IMR-90 (cell line): ENCODE measurements at regions not wholly inside any gene's neighbourhood (a gene's known extent, or its start where the extent isn't known, plus 50 kb on each side); places are given as distances from the start of the nearest gene placed in this dataset.

ENCODE experiments used
- ATAC-seq: fragments of 200-7000 bp; cut with Tn5 transposase; 2 replicates; pipeline ENCODE4 v1.9.1; 2020; ENCODE audit warnings: low read depth, mild to moderate bottlenecking, moderate library complexity
- BruUV-seq: library from RNA; stranded (reverse); fragments of 400-500 nt; replicated peaks from 2 replicates; lab custom pipeline; 2021; lab: Mats Ljungman, UMichigan
- CTCF ChIA-PET: fragments of 300-600 bp; formaldehyde crosslinking; extraction: SDS; loops from one replicate; lab custom pipeline; 2021; ENCODE audit warnings: antibody characterized with exemption; lab: Yijun Ruan, JAX
- POLR2A ChIA-PET: fragments of 300-600 bp; sonication (Branson Sonifier 250); formaldehyde crosslinking; loops from one replicate; lab custom pipeline; 2022; ENCODE audit warnings: antibody characterized with exemption; ENCODE audit not compliant: unreplicated experiment; lab: Charles Lee
- DNase-seq: peaks from one replicate; pipeline ENCODE4 v3.0.0; 2013
- H2AFZ ChIP-seq: replicated peaks from 2 replicates; pipeline ENCODE3; 2013; ENCODE audit warnings: low read length, mild to moderate bottlenecking; ENCODE audit not compliant: poor library complexity
- H2AK5ac ChIP-seq: 2 replicates; pipeline ENCODE4 v1.6.1; 2013; ENCODE audit warnings: low read depth, low read length, inconsistent platforms
- H2AK9ac ChIP-seq: replicated peaks from 2 replicates; pipeline ENCODE3; 2013; ENCODE audit warnings: mild to moderate bottlenecking, low read depth, low read length, moderate library complexity; ENCODE audit not compliant: poor library complexity
- H2BK120ac ChIP-seq: 2 replicates; pipeline ENCODE4 v1.6.1; 2013; ENCODE audit warnings: low read depth, low read length, inconsistent platforms
- H2BK15ac ChIP-seq: 3 replicates; pipeline ENCODE4 v1.6.1; 2013; ENCODE audit warnings: low read depth, low read length, inconsistent platforms
- H2BK20ac ChIP-seq: 2 replicates; pipeline ENCODE4 v1.6.1; 2013; ENCODE audit warnings: low read depth, mild to moderate bottlenecking, inconsistent platforms, low read length, moderate library complexity
- H2BK5ac ChIP-seq: 2 replicates; pipeline ENCODE4 v1.6.1; 2013; ENCODE audit warnings: mild to moderate bottlenecking, low read depth, low read length, inconsistent platforms; ENCODE audit not compliant: poor library complexity, severe bottlenecking
- H3K14ac ChIP-seq: replicated peaks from 2 replicates; pipeline ENCODE4 v1.6.1; 2013; ENCODE audit warnings: low read depth, low read length, inconsistent platforms
- H3K18ac ChIP-seq: 2 replicates; pipeline ENCODE4 v1.6.1; 2013; ENCODE audit warnings: low read depth, low read length, control low read depth
- H3K23ac ChIP-seq: 2 replicates; pipeline ENCODE4 v1.6.1; 2013; ENCODE audit warnings: low read depth, low read length, inconsistent platforms
- H3K27ac ChIP-seq: 2 replicates; pipeline ENCODE4 v1.5.1; 2013; ENCODE audit warnings: mild to moderate bottlenecking, control low read depth, low read length; ENCODE audit not compliant: insufficient read depth
- H3K27me3 ChIP-seq: 2 replicates; pipeline ENCODE4 v1.6.1; 2013; ENCODE audit warnings: low read length; ENCODE audit not compliant: control insufficient read depth, insufficient read depth
- H3K36me3 ChIP-seq: 2 replicates; pipeline ENCODE4 v1.6.1; 2013; ENCODE audit warnings: low read length, mixed read lengths; ENCODE audit not compliant: control insufficient read depth, insufficient read depth
- H3K4ac ChIP-seq: 2 replicates; pipeline ENCODE4 v1.6.1; 2013; ENCODE audit warnings: low read depth, low read length, inconsistent platforms
- H3K4me1 ChIP-seq: 2 replicates; pipeline ENCODE4 v1.6.1; 2013; ENCODE audit warnings: low read length, mixed read lengths; ENCODE audit not compliant: control insufficient read depth, insufficient read depth
- H3K4me2 ChIP-seq: 2 replicates; pipeline ENCODE4 v1.6.1; 2013; ENCODE audit warnings: low read depth, mild to moderate bottlenecking, control low read depth, low read length, moderate library complexity
- H3K4me3 ChIP-seq: 2 replicates; pipeline ENCODE4 v1.5.1; 2013; ENCODE audit warnings: low read depth, mild to moderate bottlenecking, control low read depth, low read length, moderate library complexity; ENCODE audit not compliant: insufficient read depth
- H3K56ac ChIP-seq: 2 replicates; pipeline ENCODE4 v1.6.1; 2013; ENCODE audit warnings: low read length, inconsistent platforms; ENCODE audit not compliant: insufficient read depth; ENCODE audit errors: extremely low read depth
- H3K79me1 ChIP-seq, 2 experiments: 2 replicates each; pipeline ENCODE4 v1.6.1; 2013; ENCODE audit warnings: low read length in 2 of 2, inconsistent platforms in 1 of 2, low read depth in 1 of 2
- H3K9ac ChIP-seq: 2 replicates; pipeline ENCODE4 v1.6.1; 2013; ENCODE audit warnings: low read depth, low read length, control low read depth
- H3K9me1 ChIP-seq: 2 replicates; pipeline ENCODE4 v1.6.1; 2013; ENCODE audit warnings: low read length, inconsistent platforms; ENCODE audit not compliant: insufficient read depth
- H3K9me3 ChIP-seq: 2 replicates; pipeline ENCODE4 v1.6.1; 2013; ENCODE audit warnings: low read length; ENCODE audit not compliant: control insufficient read depth, insufficient read depth
- H4K20me1 ChIP-seq: 2 replicates; pipeline ENCODE4 v1.6.1; 2013; ENCODE audit warnings: low read length, inconsistent platforms; ENCODE audit not compliant: insufficient read depth
- H4K5ac ChIP-seq: 2 replicates; pipeline ENCODE4 v1.6.1; 2013; ENCODE audit warnings: mild to moderate bottlenecking, low read depth, low read length, control low read depth
- H4K8ac ChIP-seq, 2 experiments: 2 replicates each; pipeline ENCODE4 v1.6.1; 2013; ENCODE audit warnings: low read depth in 2 of 2, low read length in 2 of 2, control low read depth in 1 of 2, inconsistent platforms in 1 of 2
- H4K91ac ChIP-seq: 2 replicates; pipeline ENCODE4 v1.6.1; 2013; ENCODE audit warnings: low read depth, low read length, inconsistent platforms; ENCODE audit not compliant: insufficient read depth
- BHLHE40 ChIP-seq: fragments of 150-350 bp; IDR thresholded peaks from 2 replicates; pipeline ENCODE4 v1.6.1; 2016; ENCODE audit warnings: mild to moderate bottlenecking, low read depth, low read length
- CEBPB ChIP-seq: IDR thresholded peaks from 2 replicates; pipeline ENCODE4 v1.6.1; 2012; ENCODE audit warnings: low read depth, low read length, improper control_type of control experiment
- FOS ChIP-seq: fragments of 150-350 bp; IDR thresholded peaks from 2 replicates; pipeline ENCODE4 v1.6.1; 2016; ENCODE audit warnings: low read depth, low read length
- MAZ ChIP-seq: IDR thresholded peaks from 2 replicates; pipeline ENCODE4 v1.6.1; 2012; ENCODE audit warnings: low read depth, mild to moderate bottlenecking, low read length, improper control_type of control experiment, moderate library complexity, borderline replicate concordance
- RCOR1 ChIP-seq: IDR thresholded peaks from 2 replicates; pipeline ENCODE4 v1.6.1; 2012; ENCODE audit warnings: mild to moderate bottlenecking, low read length, improper control_type of control experiment; ENCODE audit not compliant: insufficient replicate concordance
- SMC3 ChIP-seq: fragments of 150-350 bp; IDR thresholded peaks from 2 replicates; pipeline ENCODE4 v1.6.1; 2016; ENCODE audit warnings: low read depth, mild to moderate bottlenecking, antibody characterized with exemption, low read length, moderate library complexity
- USF2 ChIP-seq: fragments of 150-350 bp; IDR thresholded peaks from 2 replicates; pipeline ENCODE4 v1.6.1; 2017; ENCODE audit warnings: mild to moderate bottlenecking, antibody characterized with exemption, low read length, low read depth
- WGBS, 2 experiments: methylation state at CpG; one replicate each; pipeline versions ENCODE4 v1.1.5 to v1.1.7; 2013; ENCODE audit warnings: missing lambda C conversion rate in 2 of 2; ENCODE audit not compliant: insufficient read length in 1 of 2; ENCODE audit errors: extremely low coverage in 2 of 2; 5-methylcytosine and 5-hydroxymethylcytosine counted together
- dilution Hi-C: fragments of 300-500 bp; cut with HindIII; formaldehyde crosslinking; loops from one replicate; pipeline ENCODE4 v1.14.3; 2018; ENCODE audit warnings: low sequenced_read_pairs; ENCODE audit not compliant: unreplicated experiment
- in situ Hi-C: fragments of 300-500 bp; cut with MboI; formaldehyde crosslinking; loops from 3 replicates; pipeline ENCODE4 v1.14.3; 2019; ENCODE audit warnings: low sequenced_read_pairs, inconsistent platforms, mixed read lengths
- intact Hi-C: fragments of 100-400 bp; cut with micrococcal nuclease; formaldehyde crosslinking; loops from 2 replicates; pipeline ENCODE4 v1.10.0; 2022
- TF ChIP-seq, protein P1 (sequence below): conservative IDR thresholded peaks from 2 replicates; pipeline ENCODE4 v1.5.1; 2012; ENCODE audit warnings: mild to moderate bottlenecking, low read depth, low read length, improper control_type of control experiment

- no peaks in the 10 kb centered on the region for H4K20me1 ChIP-seq
- no peaks in the 10 kb centered on the region for H3K36me3 ChIP-seq
- H2BK20ac ChIP-seq: no peak overlapping the region; the same call in 1 of the 2 replicates
- no peak overlapping the region for H3K27ac ChIP-seq
- H3K4me2 ChIP-seq: no peak overlapping the region
- in situ Hi-C loops (no loop called here), dilution Hi-C loops (no loop called here), intact Hi-C loops (no loop called here)
- H3K4me1 ChIP-seq: peaks cover 35% of the 10 kb centered on the region
- ChIA-PET CTCF (no interaction called here), POLR2A (no interaction called here)
- H4K5ac ChIP-seq: no peak overlapping the region
- no peak overlapping the region for H2BK5ac ChIP-seq
- no peak overlapping the region for H2BK120ac ChIP-seq
- H3K79me1 ChIP-seq: peaks cover 0 to 9% of the 10 kb centered on the region in 2 experiments; a peak in 2 of 4 replicates
- H3K4ac ChIP-seq: peak overlapping the region; percentile 37; the same call in 1 of the 2 replicates
- H3K14ac ChIP-seq: no peak overlapping the region
- no peak for TF ChIP-seq USF2
- no peak for TF ChIP-seq MAZ
- TF ChIP-seq, protein P1, sequence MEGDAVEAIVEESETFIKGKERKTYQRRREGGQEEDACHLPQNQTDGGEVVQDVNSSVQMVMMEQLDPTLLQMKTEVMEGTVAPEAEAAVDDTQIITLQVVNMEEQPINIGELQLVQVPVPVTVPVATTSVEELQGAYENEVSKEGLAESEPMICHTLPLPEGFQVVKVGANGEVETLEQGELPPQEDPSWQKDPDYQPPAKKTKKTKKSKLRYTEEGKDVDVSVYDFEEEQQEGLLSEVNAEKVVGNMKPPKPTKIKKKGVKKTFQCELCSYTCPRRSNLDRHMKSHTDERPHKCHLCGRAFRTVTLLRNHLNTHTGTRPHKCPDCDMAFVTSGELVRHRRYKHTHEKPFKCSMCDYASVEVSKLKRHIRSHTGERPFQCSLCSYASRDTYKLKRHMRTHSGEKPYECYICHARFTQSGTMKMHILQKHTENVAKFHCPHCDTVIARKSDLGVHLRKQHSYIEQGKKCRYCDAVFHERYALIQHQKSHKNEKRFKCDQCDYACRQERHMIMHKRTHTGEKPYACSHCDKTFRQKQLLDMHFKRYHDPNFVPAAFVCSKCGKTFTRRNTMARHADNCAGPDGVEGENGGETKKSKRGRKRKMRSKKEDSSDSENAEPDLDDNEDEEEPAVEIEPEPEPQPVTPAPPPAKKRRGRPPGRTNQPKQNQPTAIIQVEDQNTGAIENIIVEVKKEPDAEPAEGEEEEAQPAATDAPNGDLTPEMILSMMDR: no peak
- no peak for TF ChIP-seq SMC3
- TF ChIP-seq BHLHE40: no peak
- no peak for TF ChIP-seq RCOR1
- TF ChIP-seq CEBPB: no peak
- TF ChIP-seq FOS: no peak
- no TSS peak for BruUV-seq
- H3K27me3 ChIP-seq: no peaks in the 10 kb centered on the region
- WGBS, 2 experiments: 92% methylated on average over 2 of the region's 9 CpGs; no CpG with 5 or more reads in 1 of the 2 experiments
- no peak overlapping the region for H4K8ac ChIP-seq
- ATAC-seq (no peak), DNase-seq (no peak)
- H2BK15ac ChIP-seq: no peak overlapping the region
- H2AK9ac ChIP-seq: peak overlapping the region; percentile 21
- H3K56ac ChIP-seq: no peak overlapping the region
- peaks cover 41% of the 10 kb centered on the region for H3K9me1 ChIP-seq
- peak overlapping the region; percentile 60; the same call in 1 of the 2 replicates for H4K91ac ChIP-seq
- H3K23ac ChIP-seq: no peak overlapping the region
- H3K4me3 ChIP-seq: no peak overlapping the region
- H3K9me3 ChIP-seq: no peaks in the 10 kb centered on the region
- no peak overlapping the region; the same call in 1 of the 2 replicates for H3K18ac ChIP-seq
- H3K9ac ChIP-seq: no peak overlapping the region
- no peak overlapping the region for H2AK5ac ChIP-seq
- H2AFZ ChIP-seq: peak overlapping the region; percentile 4
These were observed 98.9 kb downstream of the LRRC74A start for GRCh38 chr14:76925097-76925441.
